ENCODE measurements at regions not wholly inside any gene's neighbourhood (a gene's known extent, or its start where the extent isn't known, plus 50 kb on each side); places are given as distances from the start of the nearest gene placed in this dataset.

DNA sequence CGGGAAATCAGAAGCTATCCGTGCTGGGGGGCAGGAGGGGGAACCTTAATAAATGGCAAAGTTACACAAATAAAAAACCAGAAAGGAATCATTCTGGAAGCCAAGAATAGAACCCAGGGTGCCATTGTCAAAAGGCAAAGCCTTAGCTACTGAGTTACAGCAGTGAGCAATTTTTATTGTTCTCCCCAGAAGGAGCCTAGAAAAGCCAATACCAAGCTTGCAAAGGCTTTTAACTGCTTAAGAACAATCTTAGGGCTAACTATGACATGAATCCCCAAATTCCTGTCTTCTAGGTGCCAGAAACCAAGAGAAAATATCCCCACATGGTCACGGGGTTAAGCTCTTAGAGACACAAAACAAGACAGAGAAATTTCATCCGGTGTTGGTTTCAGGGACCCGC lies 482.7 kb downstream of the CCSER2 start:
- ATAC-seq (no peak), DNase-seq (no peak)
- ChIA-PET CTCF (no interaction called here), POLR2A (no interaction called here)
- intact Hi-C loops (cut with micrococcal nuclease): no loop called here
- TF ChIP-seq CTCF (IDR thresholded peaks at IDR 0.05): no peak
- Mint-ChIP-seq H3K36me3 (ENCODE audit: low read depth) (no peaks in the 10 kb centered on the region), H3K9me3 (no peaks in the 10 kb centered on the region), H3K27me3 (peaks cover 1% of the 10 kb centered on the region), H3K4me1 (ENCODE audit: low read depth) (no peaks in the 10 kb centered on the region), H3K27ac (no peak overlapping the region), H3K4me3 (no peak overlapping the region)

- TF ChIP-seq CTCF (IDR thresholded peaks at IDR 0.05): no peak
- H3K27ac Mint-ChIP-seq: no peak overlapping the region
- H3K36me3 Mint-ChIP-seq (ENCODE audit: low read depth): no peaks in the 10 kb centered on the region
- no peaks in the 10 kb centered on the region for H3K9me3 Mint-ChIP-seq
- no peak overlapping the region for H3K4me3 Mint-ChIP-seq
- H3K4me1 Mint-ChIP-seq (ENCODE audit: low read depth): no peaks in the 10 kb centered on the region
- peaks cover 4% of the 10 kb centered on the region for H3K27me3 Mint-ChIP-seq
- DNase-seq (no peak), ATAC-seq (no peak)
- POLR2A ChIA-PET: no interaction called here
- intact Hi-C loops (cut with micrococcal nuclease): no loop called here
- CTCF ChIA-PET: no interaction called here
Observed at GRCh38 chr10:84818961-84819360, 490.6 kb downstream of the CCSER2 start.

- Mint-ChIP-seq H3K4me3 (no peak overlapping the region), H3K27me3 (peaks cover 4% of the 10 kb centered on the region)
- CTCF ChIA-PET: interaction anchor here (0.9 kb wide), 1 partner anchor 296 kb away, joined by 3 read pairs; no protein-coding TSS in a partner anchor
Observed at GRCh38 chr10:84820120-84820519, 491.7 kb downstream of the CCSER2 start.

GRCh38 chr10:84820596-84820995 lies 492.2 kb downstream of the CCSER2 start:
- TF ChIP-seq CTCF (IDR thresholded peaks at IDR 0.05): no peak
- ATAC-seq (no peak), DNase-seq (no peak)
- intact Hi-C loops (cut with micrococcal nuclease): no loop called here
- no peaks in the 10 kb centered on the region for H3K4me1 Mint-ChIP-seq (ENCODE audit: low read depth)
- H3K9me3 Mint-ChIP-seq: no peaks in the 10 kb centered on the region
- no peaks in the 10 kb centered on the region for H3K36me3 Mint-ChIP-seq (ENCODE audit: low read depth)
- no peak overlapping the region for H3K4me3 Mint-ChIP-seq
- CTCF ChIA-PET: no interaction called here
- peaks cover 6% of the 10 kb centered on the region for H3K27me3 Mint-ChIP-seq
- POLR2A ChIA-PET: interaction anchor here (1.0 kb wide), 1 partner anchor 132 kb away, joined by 3 read pairs; no protein-coding TSS in a partner anchor
- no peak overlapping the region for H3K27ac Mint-ChIP-seq

More at GRCh38 chr10:84820120-84820519, 491.7 kb downstream of the CCSER2 start:
- Mint-ChIP-seq H3K27ac (no peak overlapping the region), H3K4me1 (ENCODE audit: low read depth) (no peaks in the 10 kb centered on the region), H3K36me3 (ENCODE audit: low read depth) (no peaks in the 10 kb centered on the region), H3K9me3 (no peaks in the 10 kb centered on the region)
- POLR2A ChIA-PET: interaction anchor here (1.0 kb wide), 1 partner anchor 133 kb away, joined by 3 read pairs; no protein-coding TSS in a partner anchor
- DNase-seq (no peak), ATAC-seq (no peak)
- TF ChIP-seq CTCF (IDR thresholded peaks at IDR 0.05): no peak
- intact Hi-C loops (cut with micrococcal nuclease): no loop called here

DNA sequence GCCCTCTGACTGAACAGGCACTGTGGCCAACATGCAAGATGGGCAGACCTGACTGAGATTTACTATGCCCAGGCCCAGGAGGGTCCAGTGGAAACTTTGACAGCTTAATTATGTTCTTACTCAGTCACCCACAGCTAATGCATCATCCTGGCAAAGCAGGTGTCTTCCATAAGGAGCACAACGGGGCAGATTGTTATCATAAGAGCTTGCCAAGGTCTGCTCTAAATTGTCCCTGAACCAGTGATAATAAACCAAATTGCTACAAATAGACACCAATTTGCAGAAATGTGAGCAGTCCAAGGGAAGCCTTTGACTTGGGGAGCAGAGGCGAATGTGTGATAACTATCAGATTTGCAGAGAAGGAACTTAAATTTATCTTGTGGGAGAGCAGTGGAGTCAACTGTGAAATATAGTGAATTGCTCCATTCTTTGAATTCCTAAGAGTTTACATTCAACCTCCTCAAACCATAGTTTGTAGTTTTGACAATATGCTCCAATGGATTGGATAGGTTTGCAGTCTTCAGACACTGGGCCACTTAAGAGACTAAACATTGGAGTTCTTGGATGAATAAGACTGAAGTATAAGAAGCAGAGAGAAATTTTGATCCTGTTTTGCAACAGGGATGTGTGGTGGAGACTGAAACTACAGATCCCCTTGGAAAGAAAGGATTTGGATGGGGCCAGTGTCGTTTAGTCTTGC lies 494.7 kb downstream of the CCSER2 start:
- H3K27ac Mint-ChIP-seq: no peak overlapping the region
- POLR2A ChIA-PET: no interaction called here

More for the DNA sequence above, 494.7 kb downstream of the CCSER2 start:
- no peak overlapping the region for H3K4me3 Mint-ChIP-seq
- no peaks in the 10 kb centered on the region for H3K4me1 Mint-ChIP-seq (ENCODE audit: low read depth)
- peaks cover 6% of the 10 kb centered on the region for H3K27me3 Mint-ChIP-seq
- H3K36me3 Mint-ChIP-seq (ENCODE audit: low read depth): no peaks in the 10 kb centered on the region
- ATAC-seq (no peak), DNase-seq (no peak)
- CTCF ChIA-PET: no interaction called here
- TF ChIP-seq CTCF (IDR thresholded peaks at IDR 0.05): no peak
- no peaks in the 10 kb centered on the region for H3K9me3 Mint-ChIP-seq
- intact Hi-C loops (cut with micrococcal nuclease): no loop called here

All from activated CD8-positive, alpha-beta T cell treated with anti-CD3 and anti-CD28 coated beads for 36 hours (primary cell).